ENCODE measurements at regions not wholly inside any gene's neighbourhood (a gene's known extent, or its start where the extent isn't known, plus 50 kb on each side); places are given as distances from the start of the nearest gene placed in this dataset.

GRCh38 chr18:55088561-55088960 lies 129.3 kb upstream of the CCDC68 start:
- POLR2A ChIA-PET: no interaction called here
- DNase-seq (ENCODE audit: extremely low spot score): no peak
- CTCF ChIA-PET: no interaction called here
- TF ChIP-seq ELF4 (IDR thresholded peaks at IDR 0.05) (no peak), HDGF (IDR thresholded peaks at IDR 0.05; ENCODE audit: borderline replicate concordance) (no peak), FOXM1 (IDR thresholded peaks at IDR 0.05; ENCODE audit: borderline replicate concordance) (no peak), SP1 (IDR thresholded peaks at IDR 0.05) (no peak)

GRCh38 chr18:55088000-55088401 lies 128.7 kb upstream of the CCDC68 start:
- TF ChIP-seq ARNT (IDR thresholded peaks at IDR 0.05) (no peak), SP1 (IDR thresholded peaks at IDR 0.05) (no peak), LEF1 (IDR thresholded peaks at IDR 0.05; ENCODE audit: borderline replicate concordance) (no peak), CTBP1 (IDR thresholded peaks at IDR 0.05; ENCODE audit: borderline replicate concordance) (no peak), ELF4 (IDR thresholded peaks at IDR 0.05) (no peak), FOXM1 (IDR thresholded peaks at IDR 0.05; ENCODE audit: borderline replicate concordance) (no peak), HDGF (IDR thresholded peaks at IDR 0.05; ENCODE audit: borderline replicate concordance) (no peak), FOXK2 (IDR thresholded peaks at IDR 0.05) (no peak), ZNF384 (IDR thresholded peaks at IDR 0.05) (no peak), TARDBP (IDR thresholded peaks at IDR 0.05) (no peak), NFRKB (IDR thresholded peaks at IDR 0.05) (no peak), SUZ12 (IDR thresholded peaks at IDR 0.05) (no peak), BHLHE40 (IDR thresholded peaks at IDR 0.05; ENCODE audit: borderline replicate concordance) (no peak), L3MBTL2 (conservative IDR thresholded peaks at IDR 0.05) (no peak), FOXA1 (IDR thresholded peaks at IDR 0.05) (no peak)
- DNase-seq (ENCODE audit: extremely low spot score): no peak
- ChIA-PET CTCF (no interaction called here), POLR2A (no interaction called here)

- TF ChIP-seq ZNF384 (IDR thresholded peaks at IDR 0.05) (no peak), ARNT (IDR thresholded peaks at IDR 0.05) (no peak), HDGF (IDR thresholded peaks at IDR 0.05; ENCODE audit: borderline replicate concordance) (no peak), BHLHE40 (IDR thresholded peaks at IDR 0.05; ENCODE audit: borderline replicate concordance) (no peak), CTBP1 (IDR thresholded peaks at IDR 0.05; ENCODE audit: borderline replicate concordance) (no peak), FOXK2 (IDR thresholded peaks at IDR 0.05) (no peak), FOXA1 (IDR thresholded peaks at IDR 0.05) (no peak), L3MBTL2 (conservative IDR thresholded peaks at IDR 0.05) (no peak), NFRKB (IDR thresholded peaks at IDR 0.05) (no peak)
- TF ChIP-seq, protein P1, sequence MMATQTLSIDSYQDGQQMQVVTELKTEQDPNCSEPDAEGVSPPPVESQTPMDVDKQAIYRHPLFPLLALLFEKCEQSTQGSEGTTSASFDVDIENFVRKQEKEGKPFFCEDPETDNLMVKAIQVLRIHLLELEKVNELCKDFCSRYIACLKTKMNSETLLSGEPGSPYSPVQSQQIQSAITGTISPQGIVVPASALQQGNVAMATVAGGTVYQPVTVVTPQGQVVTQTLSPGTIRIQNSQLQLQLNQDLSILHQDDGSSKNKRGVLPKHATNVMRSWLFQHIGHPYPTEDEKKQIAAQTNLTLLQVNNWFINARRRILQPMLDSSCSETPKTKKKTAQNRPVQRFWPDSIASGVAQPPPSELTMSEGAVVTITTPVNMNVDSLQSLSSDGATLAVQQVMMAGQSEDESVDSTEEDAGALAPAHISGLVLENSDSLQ (IDR thresholded peaks at IDR 0.05): no peak
- CTCF ChIA-PET: no interaction called here
- no peak for DNase-seq (ENCODE audit: extremely low spot score)
- POLR2A ChIA-PET: no interaction called here
Measured at GRCh38 chr18:55086906-55087305, 127.6 kb upstream of the CCDC68 start.

- POLR2A ChIA-PET: no interaction called here
- TF ChIP-seq SUZ12 (IDR thresholded peaks at IDR 0.05) (no peak), FOXM1 (IDR thresholded peaks at IDR 0.05; ENCODE audit: borderline replicate concordance) (no peak), NFRKB (IDR thresholded peaks at IDR 0.05) (no peak), FOXA1 (IDR thresholded peaks at IDR 0.05) (no peak), ARNT (IDR thresholded peaks at IDR 0.05) (no peak), BHLHE40 (IDR thresholded peaks at IDR 0.05; ENCODE audit: borderline replicate concordance) (no peak), TARDBP (IDR thresholded peaks at IDR 0.05) (no peak), L3MBTL2 (conservative IDR thresholded peaks at IDR 0.05) (no peak), ELF4 (IDR thresholded peaks at IDR 0.05) (no peak), LEF1 (IDR thresholded peaks at IDR 0.05; ENCODE audit: borderline replicate concordance) (no peak), FOXK2 (IDR thresholded peaks at IDR 0.05) (no peak), ZNF384 (IDR thresholded peaks at IDR 0.05) (no peak), SP1 (IDR thresholded peaks at IDR 0.05) (no peak), HDGF (IDR thresholded peaks at IDR 0.05; ENCODE audit: borderline replicate concordance) (no peak), CTBP1 (IDR thresholded peaks at IDR 0.05; ENCODE audit: borderline replicate concordance) (no peak)
- TF ChIP-seq, protein P1 (IDR thresholded peaks at IDR 0.05): no peak
- no peak for DNase-seq (ENCODE audit: extremely low spot score)
- CTCF ChIA-PET: no interaction called here
Measured at GRCh38 chr18:55085557-55086285, 126.5 kb upstream of the CCDC68 start.

DNA sequence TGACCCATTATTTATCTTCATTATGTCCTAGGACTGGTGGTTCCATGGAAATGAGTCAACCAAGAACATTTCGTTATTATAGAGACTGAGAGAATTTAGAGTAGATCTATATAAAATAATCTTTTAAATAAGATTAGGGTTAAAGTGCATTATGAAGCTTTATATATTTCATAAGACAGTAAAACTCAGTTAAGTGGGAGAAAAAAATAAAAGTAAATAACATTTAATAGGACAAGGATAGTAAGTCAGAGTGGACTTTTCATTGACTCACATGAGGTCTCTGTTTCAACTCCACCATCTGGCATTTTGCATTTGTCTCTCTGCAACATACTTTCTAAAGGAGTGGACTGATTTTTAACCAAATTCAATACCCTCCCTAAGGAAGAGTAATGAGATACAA lies 125.3 kb upstream of the CCDC68 start:
- ChIA-PET CTCF (no interaction called here), POLR2A (no interaction called here)
- TF ChIP-seq, protein P1 (IDR thresholded peaks at IDR 0.05): no peak
- TF ChIP-seq HDGF (IDR thresholded peaks at IDR 0.05; ENCODE audit: borderline replicate concordance) (no peak), TARDBP (IDR thresholded peaks at IDR 0.05) (no peak), FOXK2 (IDR thresholded peaks at IDR 0.05) (no peak)
- DNase-seq (ENCODE audit: extremely low spot score): no peak

- DNase-seq (ENCODE audit: extremely low spot score): no peak
- no peak for TF ChIP-seq HDGF (IDR thresholded peaks at IDR 0.05; ENCODE audit: borderline replicate concordance)
- no peak for TF ChIP-seq L3MBTL2 (conservative IDR thresholded peaks at IDR 0.05)
- TF ChIP-seq ELF4 (IDR thresholded peaks at IDR 0.05): no peak
- no peak for TF ChIP-seq TARDBP (IDR thresholded peaks at IDR 0.05)
- no peak for TF ChIP-seq SUZ12 (IDR thresholded peaks at IDR 0.05)
- TF ChIP-seq NFRKB (IDR thresholded peaks at IDR 0.05): no peak
- no peak for TF ChIP-seq FOXK2 (IDR thresholded peaks at IDR 0.05)
- no peak for TF ChIP-seq ZNF384 (IDR thresholded peaks at IDR 0.05)
- ChIA-PET POLR2A (no interaction called here), CTCF (no interaction called here)
Measured at GRCh38 chr18:55083461-55083860, 124.2 kb upstream of the CCDC68 start.
